Fibroblast of lung (primary cell): ENCODE measurements at regions not wholly inside any gene's neighbourhood (a gene's known extent, or its start where the extent isn't known, plus 50 kb on each side); places are given as distances from the start of the nearest gene placed in this dataset.

Experiments used
- DNase-seq, 2 donors: peaks; one replicate each; pipeline versions ENCODE4 v3.0.0 to v3.0.0-alpha.2; 2010; ENCODE audit warnings: low read depth in 2 of 2
- H2AFZ ChIP-seq: 2 replicates; pipeline ENCODE4 v1.5.1; 2012; ENCODE audit warnings: low read length, control low read depth, inconsistent platforms
- H3K27ac ChIP-seq: 2 replicates; pipeline ENCODE4 v1.5.1; 2011; ENCODE audit warnings: low read length, control low read depth; ENCODE audit not compliant: insufficient read depth
- H3K27me3 ChIP-seq: 2 replicates; pipeline ENCODE4 v1.5.1; 2011; ENCODE audit warnings: mild to moderate bottlenecking, low read length; ENCODE audit not compliant: control insufficient read depth, insufficient read depth
- H3K36me3 ChIP-seq: 2 replicates; pipeline ENCODE4 v1.5.1; 2011; ENCODE audit warnings: low read length; ENCODE audit not compliant: control insufficient read depth, insufficient read depth
- H3K4me1 ChIP-seq: 2 replicates; pipeline ENCODE4 v1.5.1; 2011; ENCODE audit warnings: low read length; ENCODE audit not compliant: control insufficient read depth, insufficient read depth; ENCODE audit errors: extremely low read depth
- H3K4me2 ChIP-seq: 2 replicates; pipeline ENCODE4 v1.5.1; 2011; ENCODE audit warnings: low read length, control low read depth; ENCODE audit not compliant: insufficient read depth; ENCODE audit errors: extremely low read depth
- H3K4me3 ChIP-seq, 4 experiments: fragments of 200-600 bp in 1 of 4; sonication (generic) in 1 of 4; replicated peaks in 1 of 4; 2 replicates each; pipeline ENCODE4 v1.5.1; 2011 to 2016; ENCODE audit warnings: low read length in 4 of 4, low read depth in 3 of 4, mild to moderate bottlenecking in 3 of 4, control low read depth in 2 of 4, inconsistent platforms in 1 of 4, mixed read lengths in 1 of 4; ENCODE audit not compliant: insufficient read depth in 1 of 4; ENCODE audit errors: control extremely low read depth in 1 of 4
- H3K79me2 ChIP-seq: 2 replicates; pipeline ENCODE4 v1.5.1; 2012; ENCODE audit warnings: mild to moderate bottlenecking, low read length, inconsistent platforms; ENCODE audit not compliant: control insufficient read depth, insufficient read depth
- H3K9ac ChIP-seq: 2 replicates; pipeline ENCODE4 v1.5.1; 2011; ENCODE audit warnings: mild to moderate bottlenecking, low read length, control low read depth; ENCODE audit not compliant: insufficient read depth
- H3K9me3 ChIP-seq: 2 replicates; pipeline ENCODE4 v1.5.1; 2012; ENCODE audit warnings: low read depth, low read length; ENCODE audit not compliant: control insufficient read depth, insufficient read depth
- H4K20me1 ChIP-seq: 2 replicates; pipeline ENCODE4 v1.5.1; 2011; ENCODE audit warnings: low read length; ENCODE audit not compliant: control insufficient read depth, insufficient read depth; ENCODE audit errors: extremely low read depth
- EZH2 ChIP-seq: IDR thresholded peaks from 2 replicates; pipeline ENCODE4 v1.5.1; 2012; ENCODE audit warnings: low read length, control low read depth, mild to moderate bottlenecking; ENCODE audit errors: missing control alignments
- TF ChIP-seq, protein P1 (sequence below), 2 donors: IDR thresholded peaks in 1 of 2; conservative IDR thresholded peaks in 1 of 2; 1 replicate in 1 of 2; 2 replicates in 1 of 2; pipeline ENCODE4 v1.5.1; 2011 to 2012; ENCODE audit warnings: low read length in 2 of 2, control low read depth in 1 of 2, inconsistent platforms in 1 of 2, low read depth in 1 of 2, mild to moderate bottlenecking in 1 of 2

DNA sequence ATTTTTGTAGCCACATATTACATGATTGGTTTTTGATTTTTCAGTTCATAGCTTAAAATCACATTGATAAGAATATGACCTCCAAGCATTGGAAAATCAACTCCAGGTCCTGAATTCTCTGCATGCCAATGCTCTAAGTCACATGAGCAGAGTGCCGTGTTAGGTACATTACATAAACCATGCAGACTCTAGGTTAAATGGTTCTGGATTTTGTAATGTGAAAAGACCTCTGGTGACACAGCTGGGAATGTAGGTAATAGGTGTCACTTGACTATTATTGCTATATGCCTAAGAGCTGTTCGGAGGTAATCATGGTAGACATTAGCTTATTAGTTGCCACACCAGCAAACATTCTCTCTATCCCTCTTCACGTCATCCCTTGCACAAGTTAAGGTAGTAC lies 231.1 kb upstream of the SALL1 start:
- Histone ChIP-seq H3K27ac (no peak overlapping the region), H3K4me1 (no peaks in the 10 kb centered on the region), H2AFZ (no peak overlapping the region), H3K9me3 (no peaks in the 10 kb centered on the region), H3K4me3 (no peak overlapping the region), H3K4me2 (no peak overlapping the region), H3K36me3 (no peaks in the 10 kb centered on the region), H4K20me1 (no peaks in the 10 kb centered on the region), H3K27me3 (no peaks in the 10 kb centered on the region), H3K9ac (no peak overlapping the region), H3K79me2 (no peaks in the 10 kb centered on the region)
- DNase-seq, result no peak
- TF ChIP-seq, protein P1, sequence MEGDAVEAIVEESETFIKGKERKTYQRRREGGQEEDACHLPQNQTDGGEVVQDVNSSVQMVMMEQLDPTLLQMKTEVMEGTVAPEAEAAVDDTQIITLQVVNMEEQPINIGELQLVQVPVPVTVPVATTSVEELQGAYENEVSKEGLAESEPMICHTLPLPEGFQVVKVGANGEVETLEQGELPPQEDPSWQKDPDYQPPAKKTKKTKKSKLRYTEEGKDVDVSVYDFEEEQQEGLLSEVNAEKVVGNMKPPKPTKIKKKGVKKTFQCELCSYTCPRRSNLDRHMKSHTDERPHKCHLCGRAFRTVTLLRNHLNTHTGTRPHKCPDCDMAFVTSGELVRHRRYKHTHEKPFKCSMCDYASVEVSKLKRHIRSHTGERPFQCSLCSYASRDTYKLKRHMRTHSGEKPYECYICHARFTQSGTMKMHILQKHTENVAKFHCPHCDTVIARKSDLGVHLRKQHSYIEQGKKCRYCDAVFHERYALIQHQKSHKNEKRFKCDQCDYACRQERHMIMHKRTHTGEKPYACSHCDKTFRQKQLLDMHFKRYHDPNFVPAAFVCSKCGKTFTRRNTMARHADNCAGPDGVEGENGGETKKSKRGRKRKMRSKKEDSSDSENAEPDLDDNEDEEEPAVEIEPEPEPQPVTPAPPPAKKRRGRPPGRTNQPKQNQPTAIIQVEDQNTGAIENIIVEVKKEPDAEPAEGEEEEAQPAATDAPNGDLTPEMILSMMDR (conservative IDR thresholded peaks at IDR 0.05 in 1 of 2, IDR thresholded peaks at IDR 0.05 in 1 of 2; ENCODE audit: low read depth in 1 of 2, low read length in 2 of 2), result no peak
- TF ChIP-seq EZH2, result no peak

DNA sequence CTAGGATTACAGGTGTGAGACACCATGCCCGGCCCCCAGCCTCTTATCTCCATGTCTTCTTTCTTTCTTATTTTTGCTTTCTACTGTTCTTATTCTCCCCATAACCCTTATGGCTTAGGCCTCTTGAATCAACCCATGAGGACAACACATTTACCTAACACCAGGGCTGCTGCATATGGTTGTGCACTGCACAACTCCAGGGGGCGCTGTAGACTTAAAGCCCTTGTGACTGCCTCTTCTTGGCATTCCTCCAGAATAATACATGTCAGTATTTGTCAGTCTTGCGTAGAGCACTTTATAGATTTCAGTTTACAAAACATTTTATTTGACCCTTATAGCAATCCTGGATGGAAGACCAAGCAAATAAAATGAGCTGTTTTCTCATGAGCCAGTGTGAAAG lies 225.0 kb upstream of the SALL1 start:
- Histone ChIP-seq H3K27me3 (no peaks in the 10 kb centered on the region), H3K9ac (no peak overlapping the region), H3K4me2 (no peak overlapping the region), H3K27ac (no peak overlapping the region), H2AFZ (no peak overlapping the region), H3K36me3 (no peaks in the 10 kb centered on the region), H4K20me1 (no peaks in the 10 kb centered on the region), H3K4me3 (no peak overlapping the region), H3K79me2 (no peaks in the 10 kb centered on the region), H3K4me1 (no peaks in the 10 kb centered on the region), H3K9me3 (no peaks in the 10 kb centered on the region)
- no peak for TF ChIP-seq EZH2
- TF ChIP-seq, protein P1 (conservative IDR thresholded peaks at IDR 0.05 in 1 of 2, IDR thresholded peaks at IDR 0.05 in 1 of 2; ENCODE audit: low read depth in 1 of 2, low read length in 2 of 2), result peak in 1 of 2 donors; percentile 11
- DNase-seq, result no peak

DNA sequence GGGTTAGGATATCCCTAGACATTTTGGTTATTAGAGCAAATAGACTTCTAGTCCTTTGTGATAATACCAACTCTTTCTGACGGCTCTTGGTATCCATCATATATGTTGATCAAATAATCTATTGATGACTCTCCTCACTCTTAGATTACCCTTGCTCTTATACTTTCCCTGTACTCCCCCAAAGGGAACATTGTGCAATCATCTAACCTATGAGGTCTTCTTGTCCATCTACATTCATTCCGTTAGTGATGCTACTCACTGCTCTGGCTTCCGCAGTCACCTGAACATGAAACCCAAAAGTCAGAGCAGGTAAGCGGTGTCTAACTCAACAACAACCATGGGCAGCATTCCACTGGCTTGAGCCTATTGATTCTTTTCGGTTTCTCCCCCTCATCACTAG lies 223.7 kb upstream of the SALL1 start:
- no peaks in the 10 kb centered on the region for H3K9me3 ChIP-seq
- H3K79me2 ChIP-seq, result no peaks in the 10 kb centered on the region
- H3K4me1 ChIP-seq, result no peaks in the 10 kb centered on the region
- no peak overlapping the region for H2AFZ ChIP-seq
- no peaks in the 10 kb centered on the region for H3K36me3 ChIP-seq
- no peak overlapping the region for H3K9ac ChIP-seq
- no peak overlapping the region for H3K4me2 ChIP-seq
- no peak for DNase-seq
- no peak overlapping the region for H3K4me3 ChIP-seq
- H3K27ac ChIP-seq, result no peak overlapping the region
- no peaks in the 10 kb centered on the region for H3K27me3 ChIP-seq
- TF ChIP-seq EZH2, result no peak
- TF ChIP-seq, protein P1 (conservative IDR thresholded peaks at IDR 0.05 in 1 of 2, IDR thresholded peaks at IDR 0.05 in 1 of 2; ENCODE audit: low read depth in 1 of 2, low read length in 2 of 2), result no peak
- H4K20me1 ChIP-seq, result no peaks in the 10 kb centered on the region
